Brain microvascular endothelial cell (primary cell): ENCODE measurements at regions not wholly inside any gene's neighbourhood (a gene's known extent, or its start where the extent isn't known, plus 50 kb on each side); places are given as distances from the start of the nearest gene placed in this dataset.
A peak's percentile ranks its signal among the peaks of the same experiment; 100 is the strongest.
"Not testable (repeated sequence)": the region's sequence is repeated elsewhere in the genome, so short reads cannot be mapped to it uniquely, and the experiment has no call there.

ENCODE experiments used
- DNase-seq: peaks from one replicate; pipeline ENCODE4 v3.0.0-alpha.2; 2020
- H3K27ac ChIP-seq: fragments of 250-450 bp; sonication (Bioruptor Pico); 2 replicates; pipeline ENCODE4 v1.5.1; 2020; ENCODE audit warnings: mild to moderate bottlenecking, moderate library complexity
- H3K27me3 ChIP-seq: fragments of 250-450 bp; sonication (Bioruptor Pico); replicated peaks from 2 replicates; pipeline ENCODE4 v1.5.1; 2020; ENCODE audit warnings: mild to moderate bottlenecking
- H3K36me3 ChIP-seq: fragments of 250-450 bp; sonication (Bioruptor Pico); replicated peaks from 2 replicates; pipeline ENCODE4 v1.5.1; 2020; ENCODE audit warnings: mild to moderate bottlenecking
- H3K4me3 ChIP-seq: 2 replicates; pipeline ENCODE4 v1.5.1; 2011; ENCODE audit warnings: low read depth, mild to moderate bottlenecking, control low read depth, low read length, moderate library complexity
- in situ Hi-C: cut with HindIII; loops from 2 replicates; pipeline ENCODE4 v1.10.0; 2017; ENCODE audit warnings: low sequenced_read_pairs, low pct_ligation_motif_present

DNA sequence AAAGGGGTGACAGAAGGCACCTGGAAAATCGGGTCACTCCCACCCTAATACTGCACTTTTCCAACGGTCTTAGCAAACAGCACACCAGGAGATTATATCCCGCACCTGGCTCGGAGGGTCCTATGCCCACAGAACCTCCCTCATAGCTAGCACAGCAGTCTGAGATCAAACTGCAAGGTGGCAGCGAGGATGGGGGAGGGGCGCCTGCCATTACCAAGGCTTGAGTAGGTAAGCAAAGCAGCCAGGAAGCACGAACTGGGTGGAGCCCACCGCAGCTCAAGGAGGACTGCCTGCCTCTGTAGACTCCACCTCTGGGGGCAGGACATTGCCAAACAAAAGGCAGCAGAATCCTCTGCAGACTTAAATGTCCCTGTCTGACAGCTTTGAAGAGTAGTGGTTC, 101.8 kb downstream of the TBX20 start:
- H3K36me3 ChIP-seq, in situ Hi-C loops, H3K27ac ChIP-seq, H3K4me3 ChIP-seq, DNase-seq, H3K27me3 ChIP-seq: not testable (repeated sequence)

DNA sequence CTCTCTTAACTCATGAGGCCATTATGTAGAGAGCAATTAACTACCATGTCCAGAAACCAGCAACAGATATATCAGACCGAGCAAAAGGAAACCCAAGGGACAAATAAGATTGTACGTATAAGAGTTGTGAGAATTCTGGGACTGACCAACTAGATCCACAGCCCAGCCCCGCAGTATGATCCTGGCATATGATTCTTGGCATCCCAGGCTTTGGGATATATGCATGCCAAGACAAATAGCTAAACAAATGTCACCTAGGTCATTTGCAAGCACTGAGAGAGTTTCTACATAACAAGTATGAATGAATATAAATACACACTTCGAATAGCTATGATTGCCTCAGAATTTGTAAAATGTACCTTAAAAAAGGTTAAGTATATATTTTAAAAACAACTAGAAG, 105.9 kb downstream of the TBX20 start:
- in situ Hi-C loops, H3K27me3 ChIP-seq, H3K36me3 ChIP-seq, DNase-seq, H3K4me3 ChIP-seq, H3K27ac ChIP-seq: not testable (repeated sequence)

DNA sequence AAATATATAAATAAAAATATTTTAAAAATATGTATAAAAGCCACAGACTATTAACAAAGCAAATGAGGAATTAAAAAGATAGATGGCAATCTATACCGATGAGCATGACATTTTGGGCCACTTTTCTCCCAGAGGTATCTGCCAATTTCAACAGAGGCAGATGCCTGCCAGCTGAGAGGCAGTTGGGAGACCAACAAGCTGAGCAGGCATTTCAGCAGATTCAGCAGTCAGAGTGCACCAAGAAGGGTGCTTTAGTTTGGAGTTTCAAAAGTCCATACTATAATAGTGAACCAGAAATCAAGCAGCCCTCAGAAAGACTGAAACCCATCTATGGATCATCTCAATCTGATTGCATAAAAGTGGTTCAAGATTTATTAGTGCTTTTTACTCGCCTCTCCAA, 104.8 kb upstream of the DPY19L1 start:
- H3K27ac ChIP-seq, H3K4me3 ChIP-seq, in situ Hi-C loops, DNase-seq, H3K27me3 ChIP-seq, H3K36me3 ChIP-seq: not testable (repeated sequence)

DNA sequence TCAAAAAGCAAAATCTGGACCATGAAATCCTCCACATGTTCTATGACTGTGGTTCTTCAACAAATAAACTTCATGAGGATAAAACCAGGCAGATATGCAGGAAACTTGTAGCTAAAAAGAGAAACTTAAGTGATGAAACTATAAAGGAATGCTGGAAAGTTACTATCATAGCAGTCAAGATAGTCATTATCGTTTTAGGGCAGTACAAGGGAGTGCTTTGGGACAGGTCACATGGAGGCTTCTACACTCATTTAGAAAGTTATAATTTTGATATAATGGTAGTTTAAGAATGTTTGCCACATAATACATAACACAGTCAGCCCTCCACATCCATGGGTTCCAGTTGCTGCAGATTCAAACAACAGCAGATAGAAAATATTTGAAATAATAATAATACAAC, 102.0 kb upstream of the DPY19L1 start:
- H3K36me3 ChIP-seq, H3K4me3 ChIP-seq, in situ Hi-C loops, H3K27me3 ChIP-seq, H3K27ac ChIP-seq, DNase-seq: not testable (repeated sequence)

DNA sequence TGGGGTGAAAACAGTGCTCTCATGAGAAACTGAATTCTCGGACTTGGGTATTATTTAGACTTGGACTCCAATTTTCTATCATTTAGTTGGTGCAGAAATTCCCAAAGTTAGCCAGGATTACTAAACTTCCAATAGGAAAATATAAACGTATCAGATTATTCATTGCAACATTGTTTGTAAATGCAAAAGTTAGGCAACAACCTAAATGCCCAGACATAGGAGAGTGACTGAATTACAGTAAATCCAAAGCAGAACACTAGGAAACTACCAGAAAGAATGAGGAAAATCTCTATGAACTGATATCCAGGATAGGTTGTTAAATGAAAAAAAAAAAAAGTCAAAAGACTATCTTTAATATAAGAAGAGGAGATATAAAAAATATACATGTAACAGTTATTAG, 96.2 kb upstream of the DPY19L1 start:
- in situ Hi-C loops = not testable (repeated sequence)

DNA sequence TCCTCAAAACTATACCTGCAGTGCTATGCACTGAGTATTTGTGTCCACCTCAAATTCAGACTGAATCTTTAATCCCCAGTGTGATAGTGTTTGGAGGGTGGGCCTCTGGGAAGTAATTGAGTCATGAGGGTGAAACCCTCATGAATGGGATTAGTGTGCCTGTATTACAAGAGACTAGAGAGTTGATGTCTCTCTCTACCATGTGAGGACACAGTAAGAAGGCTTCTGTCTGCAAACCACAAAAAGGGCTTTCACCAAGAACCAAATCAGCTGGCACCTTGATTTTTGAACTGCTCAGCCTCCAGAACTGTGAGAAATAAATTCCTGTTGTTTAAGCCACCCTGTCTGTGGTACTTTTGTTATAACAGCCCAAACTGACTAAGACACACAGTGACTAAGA, 95.7 kb upstream of the DPY19L1 start:
- DNase-seq, H3K4me3 ChIP-seq, H3K27ac ChIP-seq, H3K36me3 ChIP-seq, H3K27me3 ChIP-seq, in situ Hi-C loops: not testable (repeated sequence)

More for the DNA sequence above, 96.2 kb upstream of the DPY19L1 start:
- not testable (repeated sequence) for H3K4me3 ChIP-seq, H3K27ac ChIP-seq, H3K27me3 ChIP-seq, H3K36me3 ChIP-seq, DNase-seq

DNA sequence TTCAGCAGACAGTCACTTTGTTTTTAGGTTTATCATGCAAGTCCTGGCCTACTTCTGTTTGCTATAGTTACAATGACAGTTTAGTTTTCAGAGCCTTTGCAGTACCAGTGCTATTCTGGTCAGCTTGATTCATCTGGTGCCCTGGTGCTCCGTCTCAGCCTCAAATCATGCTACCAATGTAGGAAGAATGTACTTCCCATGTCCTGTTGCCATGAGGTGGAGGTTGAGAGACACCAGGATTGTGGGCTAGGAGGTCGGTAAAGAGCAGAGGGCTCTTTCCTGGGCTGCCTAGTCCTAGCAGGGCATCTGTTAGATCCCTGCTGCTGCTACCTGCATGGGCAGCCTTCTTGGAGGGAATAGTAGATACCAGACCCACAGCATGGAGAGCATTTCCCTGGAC, 91.4 kb upstream of the DPY19L1 start:
- H3K27ac ChIP-seq, H3K36me3 ChIP-seq, DNase-seq, in situ Hi-C loops, H3K4me3 ChIP-seq, H3K27me3 ChIP-seq: not testable (repeated sequence)

DNA sequence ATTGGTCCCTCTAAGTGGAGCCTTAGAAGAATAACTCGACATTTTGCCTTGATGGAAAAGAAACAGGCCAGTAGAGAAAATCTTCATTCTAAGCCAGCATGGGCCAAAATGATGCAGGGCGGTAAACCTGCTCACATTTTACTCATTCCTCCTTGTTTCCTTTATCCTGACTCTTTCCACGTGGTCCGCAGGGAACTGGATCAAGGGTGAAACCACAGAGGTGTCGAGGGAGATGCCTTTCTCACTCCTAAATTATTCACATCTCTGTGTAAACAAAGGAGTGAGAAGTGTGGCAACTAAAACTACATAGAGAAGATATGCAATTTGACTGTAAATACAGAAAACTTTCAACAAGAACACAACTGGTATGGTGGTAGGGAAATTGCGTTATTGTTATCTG, 81.2 kb upstream of the DPY19L1 start:
- H3K4me3 ChIP-seq, in situ Hi-C loops, H3K27ac ChIP-seq, H3K27me3 ChIP-seq, DNase-seq, H3K36me3 ChIP-seq: not testable (repeated sequence)

DNA sequence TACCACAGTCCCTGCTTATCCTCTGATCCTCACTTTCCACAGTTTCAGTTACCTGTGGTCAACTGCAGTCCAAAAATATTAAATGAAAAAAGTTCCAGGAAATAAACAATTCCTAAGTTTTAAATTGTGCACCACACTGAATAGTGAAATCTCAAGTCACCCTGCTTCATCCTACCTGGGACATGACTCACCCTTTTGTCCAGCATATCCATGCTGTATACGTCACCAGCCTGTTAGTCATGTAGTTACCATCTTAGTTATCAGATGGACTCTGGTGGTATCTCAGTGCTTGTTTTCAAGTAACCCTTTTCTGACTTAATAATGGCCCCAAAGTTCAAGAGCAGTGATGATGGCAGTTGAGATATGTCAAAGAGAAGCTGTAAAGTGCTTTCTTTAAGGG, 69.4 kb upstream of the DPY19L1 start:
- H3K36me3 ChIP-seq, H3K4me3 ChIP-seq, H3K27me3 ChIP-seq, H3K27ac ChIP-seq, in situ Hi-C loops: not testable (repeated sequence)
- DNase-seq = peak; percentile 31

DNA sequence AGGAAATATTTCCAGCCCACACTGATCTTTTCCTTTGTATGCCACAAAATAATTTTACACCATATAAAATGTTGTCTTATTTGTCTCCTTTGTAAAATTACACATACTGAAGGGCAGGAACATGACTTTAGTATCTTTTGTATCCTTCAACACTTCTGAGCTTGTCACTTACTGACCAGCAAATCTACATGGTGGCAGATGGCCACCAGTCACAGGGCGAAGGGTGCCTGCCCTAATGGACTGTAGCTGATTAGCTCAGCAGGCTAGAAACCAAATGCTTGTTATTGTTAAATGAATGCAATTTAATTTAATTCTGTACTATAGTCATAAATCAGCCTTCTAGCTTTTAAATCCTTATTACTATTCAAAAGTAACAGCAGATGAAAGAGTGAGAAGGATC, 68.2 kb upstream of the DPY19L1 start:
- not testable (repeated sequence) for H3K27me3 ChIP-seq, DNase-seq

DNA sequence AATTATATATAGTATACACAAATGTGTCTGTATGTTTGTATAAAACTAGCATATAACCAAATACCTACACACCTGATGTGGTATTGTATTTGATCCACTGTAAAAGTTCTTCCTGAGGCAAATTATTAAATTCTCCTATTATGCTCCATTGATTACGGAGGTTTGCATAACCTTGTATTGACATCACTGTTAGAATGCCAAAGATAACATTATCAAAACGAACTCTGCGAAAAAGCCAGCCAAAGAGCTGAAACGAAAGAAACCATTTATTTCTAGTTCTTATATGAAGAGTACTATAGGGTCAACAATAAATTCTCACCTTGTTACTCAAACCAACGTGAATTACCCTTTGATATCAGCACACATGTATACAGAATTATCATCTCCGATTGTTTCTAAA, 65.6 kb upstream of the DPY19L1 start:
- H3K27me3 ChIP-seq, H3K27ac ChIP-seq, in situ Hi-C loops, DNase-seq, H3K36me3 ChIP-seq, H3K4me3 ChIP-seq: not testable (repeated sequence)

More for the DNA sequence above, 68.2 kb upstream of the DPY19L1 start:
- H3K36me3 ChIP-seq, H3K4me3 ChIP-seq, in situ Hi-C loops, H3K27ac ChIP-seq: not testable (repeated sequence)

DNA sequence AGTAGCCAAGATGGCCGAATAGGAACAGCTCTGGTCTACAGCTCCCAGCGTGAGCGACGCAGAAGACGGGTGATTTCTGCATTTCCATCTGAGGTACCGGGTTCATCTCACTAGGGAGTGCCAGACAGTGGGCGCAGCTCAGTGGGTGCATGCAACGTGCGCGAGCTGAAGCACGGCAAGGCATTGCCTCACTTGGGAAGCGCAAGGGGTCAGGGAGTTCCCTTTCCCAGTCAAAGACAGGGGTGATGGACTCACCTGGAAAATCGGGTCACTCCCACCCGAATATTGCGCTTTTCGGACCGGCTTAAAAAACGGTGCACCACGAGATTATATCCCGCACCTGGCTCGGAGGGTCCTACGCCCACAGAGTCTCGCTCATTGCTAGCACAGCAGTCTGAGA, 55.7 kb upstream of the DPY19L1 start:
- in situ Hi-C loops, H3K36me3 ChIP-seq, H3K4me3 ChIP-seq, H3K27ac ChIP-seq, H3K27me3 ChIP-seq, DNase-seq: not testable (repeated sequence)
